ENCODE measurements at regions not wholly inside any gene's neighbourhood (a gene's known extent, or its start where the extent isn't known, plus 50 kb on each side); places are given as distances from the start of the nearest gene placed in this dataset.

DNA sequence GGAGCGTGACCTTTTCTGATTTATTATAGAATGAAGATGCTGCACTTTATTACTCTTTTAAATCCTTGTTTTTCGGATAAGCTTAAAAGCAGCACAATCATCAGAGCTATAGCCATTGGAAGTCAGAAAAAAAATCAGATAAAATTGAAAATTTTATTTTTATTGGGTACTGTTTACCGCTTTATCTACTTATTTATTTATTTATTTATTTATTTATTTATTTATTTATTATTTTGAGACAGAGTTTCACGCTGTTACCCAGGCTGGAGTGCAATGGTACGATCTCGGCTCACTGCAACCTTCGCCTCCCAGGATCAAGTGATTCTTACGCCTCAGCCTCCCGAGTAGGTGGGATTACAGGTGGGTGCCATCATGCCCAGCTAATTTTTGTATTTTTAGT, 83.1 kb upstream of the CHRM3 start:
- Mint-ChIP-seq H3K9me3 (no peaks in the 10 kb centered on the region), H3K4me1 (no peaks in the 10 kb centered on the region), H3K27me3 (no peaks in the 10 kb centered on the region), H3K4me3 (no peak overlapping the region), H3K27ac (no peak overlapping the region), H3K36me3 (no peaks in the 10 kb centered on the region)
- H3K27ac ChIP-seq (ENCODE audit: insufficient read depth, low read length, poor library complexity, severe bottlenecking): no peak overlapping the region
- DNase-seq (no peak), ATAC-seq (ENCODE audit: low read depth in 2 of 2) (no peak)
- no peaks in the 10 kb centered on the region for H3K36me3 ChIP-seq (ENCODE audit: control insufficient read depth, insufficient read depth, low read length)
- H3K4me1 ChIP-seq (ENCODE audit: control insufficient read depth, insufficient read depth, low read length, poor library complexity, severe bottlenecking): no peaks in the 10 kb centered on the region
- H3K4me3 ChIP-seq (ENCODE audit: low read depth, low read length): no peak overlapping the region
- no peaks in the 10 kb centered on the region for H3K9me3 ChIP-seq (ENCODE audit: control insufficient read depth in 2 of 2, low read length in 2 of 2)
- H3K27me3 ChIP-seq (ENCODE audit: control insufficient read depth, insufficient read depth, low read length): no peaks in the 10 kb centered on the region

DNA sequence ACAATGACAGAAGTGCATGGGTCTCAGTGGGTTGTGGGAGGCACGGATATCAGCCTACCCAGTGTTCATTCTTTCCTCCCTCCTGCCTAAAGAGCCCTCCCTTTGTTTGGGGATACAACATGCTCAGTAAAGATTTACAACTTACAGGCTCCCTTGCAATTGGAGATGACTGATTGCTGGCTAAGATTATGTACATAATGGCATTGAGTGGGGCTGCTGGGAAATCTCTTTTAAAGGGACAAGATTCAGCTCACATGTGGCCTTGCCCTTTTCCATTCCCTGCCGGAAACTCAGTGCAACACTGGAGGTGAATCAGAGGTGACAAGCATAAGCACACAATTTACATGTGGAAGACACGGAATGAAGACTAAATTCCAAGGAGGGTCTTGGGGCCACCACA, 83.7 kb upstream of the CHRM3 start:
- no peaks in the 10 kb centered on the region for H3K27me3 Mint-ChIP-seq
- no peak overlapping the region for H3K4me3 ChIP-seq (ENCODE audit: low read depth, low read length)
- H3K4me3 Mint-ChIP-seq: no peak overlapping the region
- no peaks in the 10 kb centered on the region for H3K27me3 ChIP-seq (ENCODE audit: control insufficient read depth, insufficient read depth, low read length)
- H3K27ac Mint-ChIP-seq: no peak overlapping the region
- H3K36me3 ChIP-seq (ENCODE audit: control insufficient read depth, insufficient read depth, low read length): no peaks in the 10 kb centered on the region
- no peak overlapping the region for H3K27ac ChIP-seq (ENCODE audit: insufficient read depth, low read length, poor library complexity, severe bottlenecking)
- ATAC-seq (ENCODE audit: low read depth in 2 of 2): no peak
- H3K4me1 ChIP-seq (ENCODE audit: control insufficient read depth, insufficient read depth, low read length, poor library complexity, severe bottlenecking): no peaks in the 10 kb centered on the region
- H3K4me1 Mint-ChIP-seq: no peaks in the 10 kb centered on the region
- no peak for DNase-seq
- H3K9me3 ChIP-seq (ENCODE audit: control insufficient read depth in 2 of 2, low read length in 2 of 2): no peaks in the 10 kb centered on the region
- H3K9me3 Mint-ChIP-seq: no peaks in the 10 kb centered on the region
- H3K36me3 Mint-ChIP-seq: no peaks in the 10 kb centered on the region

DNA sequence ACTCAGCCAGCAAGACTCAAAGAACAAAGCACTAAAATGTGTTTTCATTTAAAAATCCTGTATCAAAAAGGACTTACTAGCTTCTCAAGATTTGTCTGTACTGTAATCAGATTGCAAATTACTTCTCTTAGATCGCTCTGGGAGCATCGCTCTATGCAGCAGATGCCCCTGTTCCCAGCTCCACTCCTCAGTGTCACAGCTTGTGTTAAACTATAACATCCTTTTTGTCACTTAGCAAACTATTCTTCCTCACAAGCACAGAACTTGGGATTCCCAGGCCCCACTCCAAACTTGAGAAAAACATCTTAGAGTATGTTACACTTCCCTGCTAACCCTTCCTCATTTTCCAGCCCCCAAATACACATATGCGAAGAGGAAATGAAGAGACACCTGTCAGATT, 85.1 kb upstream of the CHRM3 start:
- Histone ChIP-seq H3K4me3 (ENCODE audit: low read depth, low read length) (no peak overlapping the region), H3K4me1 (ENCODE audit: control insufficient read depth, insufficient read depth, low read length, poor library complexity, severe bottlenecking) (no peaks in the 10 kb centered on the region), H3K36me3 (ENCODE audit: control insufficient read depth, insufficient read depth, low read length) (no peaks in the 10 kb centered on the region), H3K9me3 (ENCODE audit: control insufficient read depth in 2 of 2, low read length in 2 of 2) (no peaks in the 10 kb centered on the region), H3K27me3 (ENCODE audit: control insufficient read depth, insufficient read depth, low read length) (no peaks in the 10 kb centered on the region), H3K27ac (ENCODE audit: insufficient read depth, low read length, poor library complexity, severe bottlenecking) (no peak overlapping the region)
- Mint-ChIP-seq H3K9me3 (peaks cover 0 to 3% (median 0%) of the 10 kb centered on the region in 7 donors), H3K27ac (no peak overlapping the region), H3K36me3 (no peaks in the 10 kb centered on the region), H3K4me1 (no peaks in the 10 kb centered on the region), H3K27me3 (no peaks in the 10 kb centered on the region), H3K4me3 (no peak overlapping the region)
- no peak for ATAC-seq (ENCODE audit: low read depth in 2 of 2)
- no peak for DNase-seq

DNA sequence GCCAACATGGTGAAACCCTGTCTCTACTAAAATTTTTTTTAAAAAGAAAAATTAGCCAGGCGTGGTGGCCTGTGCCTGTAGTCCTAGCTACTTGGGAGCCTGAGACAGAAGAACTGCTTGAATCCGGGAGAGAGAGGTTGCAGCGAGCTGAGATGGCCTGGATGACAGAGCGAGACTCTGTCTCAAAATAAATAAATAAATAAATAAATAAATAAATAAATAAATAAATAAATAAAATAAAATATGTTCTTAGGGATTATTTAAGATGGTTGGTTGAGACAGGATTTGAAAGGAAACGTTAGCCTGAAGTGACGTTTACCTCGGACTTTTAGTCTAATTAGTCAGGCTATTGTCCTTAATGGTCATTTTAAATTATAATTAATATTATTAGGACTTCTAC, 88.5 kb upstream of the CHRM3 start:
- Histone ChIP-seq H3K27me3 (ENCODE audit: control insufficient read depth, insufficient read depth, low read length) (no peaks in the 10 kb centered on the region), H3K4me1 (ENCODE audit: control insufficient read depth, insufficient read depth, low read length, poor library complexity, severe bottlenecking) (no peaks in the 10 kb centered on the region), H3K36me3 (ENCODE audit: control insufficient read depth, insufficient read depth, low read length) (no peaks in the 10 kb centered on the region), H3K9me3 (ENCODE audit: control insufficient read depth in 2 of 2, low read length in 2 of 2) (no peaks in the 10 kb centered on the region), H3K4me3 (ENCODE audit: low read depth, low read length) (no peak overlapping the region), H3K27ac (ENCODE audit: insufficient read depth, low read length, poor library complexity, severe bottlenecking) (no peak overlapping the region)
- no peak overlapping the region for H3K4me3 Mint-ChIP-seq
- peaks cover 0 to 3% (median 0%) of the 10 kb centered on the region in 7 donors for H3K9me3 Mint-ChIP-seq
- H3K36me3 Mint-ChIP-seq: no peaks in the 10 kb centered on the region
- H3K27ac Mint-ChIP-seq: no peak overlapping the region
- H3K4me1 Mint-ChIP-seq: no peaks in the 10 kb centered on the region
- ATAC-seq (ENCODE audit: low read depth in 2 of 2) (no peak), DNase-seq (no peak)
- H3K27me3 Mint-ChIP-seq: no peaks in the 10 kb centered on the region

DNA sequence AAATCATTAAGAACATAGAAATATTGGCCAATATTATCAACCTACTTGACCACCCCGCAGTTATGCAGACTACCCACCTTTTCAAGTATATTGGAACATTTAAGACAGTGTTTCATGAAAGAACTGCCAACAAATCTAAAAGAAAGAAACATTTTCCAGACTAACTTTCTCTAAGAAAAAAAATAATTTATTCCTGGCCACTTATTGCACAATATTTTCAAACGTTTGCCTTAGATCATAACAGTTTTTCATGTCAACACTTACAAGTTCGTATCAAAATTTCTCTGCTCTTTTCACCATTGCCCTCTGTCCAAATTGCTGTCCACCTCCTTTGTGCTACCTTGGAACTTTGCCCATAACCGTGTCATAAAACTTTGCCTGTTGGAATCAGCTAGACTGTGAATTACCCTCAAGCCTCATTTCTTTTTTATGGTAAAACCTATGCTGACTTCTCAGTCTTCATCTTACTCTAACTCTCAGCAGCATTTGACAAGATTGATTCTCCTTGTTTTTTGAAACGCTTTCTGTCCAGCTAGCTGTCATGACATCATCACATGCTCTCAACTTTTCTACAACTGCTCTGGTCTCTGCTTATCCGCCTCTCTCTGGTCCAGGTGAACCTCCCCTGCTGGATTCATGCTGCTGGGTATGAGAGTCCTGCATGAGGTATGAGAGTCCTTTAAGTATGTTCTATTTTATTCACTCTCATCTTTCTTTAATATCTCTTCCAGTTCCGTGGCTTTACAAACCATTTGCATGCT, 92.8 kb upstream of the CHRM3 start:
- Histone ChIP-seq H3K4me1 (ENCODE audit: control insufficient read depth, insufficient read depth, low read length, poor library complexity, severe bottlenecking) (no peaks in the 10 kb centered on the region), H3K27ac (ENCODE audit: insufficient read depth, low read length, poor library complexity, severe bottlenecking) (no peak overlapping the region), H3K36me3 (ENCODE audit: control insufficient read depth, insufficient read depth, low read length) (no peaks in the 10 kb centered on the region), H3K4me3 (ENCODE audit: low read depth, low read length) (no peak overlapping the region), H3K9me3 (ENCODE audit: control insufficient read depth in 2 of 2, low read length in 2 of 2) (no peaks in the 10 kb centered on the region), H3K27me3 (ENCODE audit: control insufficient read depth, insufficient read depth, low read length) (no peaks in the 10 kb centered on the region)
- DNase-seq (no peak), ATAC-seq (ENCODE audit: low read depth in 2 of 2) (no peak)
- Mint-ChIP-seq H3K4me1 (no peaks in the 10 kb centered on the region), H3K9me3 (peaks cover 0 to 3% (median 0%) of the 10 kb centered on the region in 7 donors), H3K27ac (no peak overlapping the region), H3K36me3 (no peaks in the 10 kb centered on the region), H3K27me3 (no peaks in the 10 kb centered on the region), H3K4me3 (no peak overlapping the region)

DNA sequence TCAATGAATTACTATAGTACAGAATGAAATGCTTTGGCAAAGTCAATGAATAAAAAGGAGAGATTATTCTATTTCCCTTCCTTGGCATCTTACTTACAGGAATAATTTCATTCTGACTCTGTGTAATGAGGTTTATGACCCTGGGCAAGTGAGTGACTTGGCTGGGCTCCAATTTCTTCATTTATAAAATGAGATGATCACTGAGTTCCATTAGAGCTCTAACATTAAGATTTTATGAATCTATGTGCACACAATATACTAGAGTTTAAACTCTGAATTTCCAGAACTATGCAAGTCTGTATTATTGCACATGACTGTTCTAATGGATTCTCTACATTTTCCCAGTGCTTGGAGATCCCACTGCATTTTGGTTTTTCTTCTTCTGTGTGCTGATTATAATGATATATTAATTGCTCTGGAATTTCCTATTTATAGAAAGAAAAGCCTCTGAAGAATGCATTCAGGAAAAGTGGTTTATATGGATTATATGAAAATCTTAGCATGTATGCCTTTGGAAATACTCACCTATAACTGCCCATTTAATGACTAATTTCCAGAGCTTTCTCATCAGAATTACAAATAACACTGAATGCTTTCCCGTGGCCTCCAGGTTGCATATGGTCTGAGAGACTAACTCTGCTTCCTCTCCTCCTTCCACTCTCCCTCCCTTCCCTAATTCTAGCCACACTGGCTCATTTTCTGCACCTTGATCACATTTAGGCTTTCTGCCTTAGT, 97.4 kb upstream of the CHRM3 start:
- no peaks in the 10 kb centered on the region for H3K36me3 Mint-ChIP-seq

DNA sequence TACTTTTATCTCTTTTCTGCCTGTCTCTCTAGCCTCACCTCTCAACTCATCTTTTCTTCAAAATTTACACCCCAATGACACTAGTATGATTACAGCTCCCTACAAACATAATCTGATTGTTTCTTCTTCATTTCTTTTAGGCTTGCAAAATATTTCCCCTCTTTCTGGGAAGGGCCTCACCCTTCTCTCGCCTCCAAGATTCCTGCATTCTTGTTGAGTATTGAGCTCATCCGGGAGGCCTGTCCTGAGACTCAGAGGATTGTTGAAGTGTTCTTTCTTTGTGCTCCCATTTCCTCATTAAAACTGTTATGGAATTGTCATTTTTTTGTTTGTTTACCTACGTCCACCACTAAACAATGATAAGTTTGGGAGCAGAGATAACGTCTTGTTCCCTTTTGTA, 99.1 kb upstream of the CHRM3 start:
- Mint-ChIP-seq H3K27ac (no peak overlapping the region), H3K27me3 (no peaks in the 10 kb centered on the region), H3K36me3 (no peaks in the 10 kb centered on the region), H3K4me3 (no peak overlapping the region), H3K4me1 (no peaks in the 10 kb centered on the region), H3K9me3 (peaks cover 0 to 4% (median 0%) of the 10 kb centered on the region in 7 donors)
- Histone ChIP-seq H3K36me3 (ENCODE audit: control insufficient read depth, insufficient read depth, low read length) (no peaks in the 10 kb centered on the region), H3K27ac (ENCODE audit: insufficient read depth, low read length, poor library complexity, severe bottlenecking) (no peak overlapping the region), H3K4me3 (ENCODE audit: low read depth, low read length) (no peak overlapping the region), H3K4me1 (ENCODE audit: control insufficient read depth, insufficient read depth, low read length, poor library complexity, severe bottlenecking) (no peaks in the 10 kb centered on the region), H3K9me3 (ENCODE audit: control insufficient read depth in 2 of 2, low read length in 2 of 2) (no peaks in the 10 kb centered on the region), H3K27me3 (ENCODE audit: control insufficient read depth, insufficient read depth, low read length) (no peaks in the 10 kb centered on the region)
- DNase-seq (no peak), ATAC-seq (ENCODE audit: low read depth in 2 of 2) (no peak)

More for the DNA sequence above, 97.4 kb upstream of the CHRM3 start:
- no peaks in the 10 kb centered on the region for H3K4me1 Mint-ChIP-seq
- H3K27me3 ChIP-seq (ENCODE audit: control insufficient read depth, insufficient read depth, low read length): no peaks in the 10 kb centered on the region
- H3K4me1 ChIP-seq (ENCODE audit: control insufficient read depth, insufficient read depth, low read length, poor library complexity, severe bottlenecking): no peaks in the 10 kb centered on the region
- H3K36me3 ChIP-seq (ENCODE audit: control insufficient read depth, insufficient read depth, low read length): no peaks in the 10 kb centered on the region
- no peak for ATAC-seq (ENCODE audit: low read depth in 2 of 2)
- no peak overlapping the region for H3K27ac ChIP-seq (ENCODE audit: insufficient read depth, low read length, poor library complexity, severe bottlenecking)
- H3K27ac Mint-ChIP-seq: no peak overlapping the region
- DNase-seq: no peak
- H3K4me3 ChIP-seq (ENCODE audit: low read depth, low read length): no peak overlapping the region
- no peak overlapping the region for H3K4me3 Mint-ChIP-seq
- H3K27me3 Mint-ChIP-seq: no peaks in the 10 kb centered on the region
- no peaks in the 10 kb centered on the region for H3K9me3 ChIP-seq (ENCODE audit: control insufficient read depth in 2 of 2, low read length in 2 of 2)
- H3K9me3 Mint-ChIP-seq: peaks cover 0 to 4% (median 0%) of the 10 kb centered on the region in 7 donors

DNA sequence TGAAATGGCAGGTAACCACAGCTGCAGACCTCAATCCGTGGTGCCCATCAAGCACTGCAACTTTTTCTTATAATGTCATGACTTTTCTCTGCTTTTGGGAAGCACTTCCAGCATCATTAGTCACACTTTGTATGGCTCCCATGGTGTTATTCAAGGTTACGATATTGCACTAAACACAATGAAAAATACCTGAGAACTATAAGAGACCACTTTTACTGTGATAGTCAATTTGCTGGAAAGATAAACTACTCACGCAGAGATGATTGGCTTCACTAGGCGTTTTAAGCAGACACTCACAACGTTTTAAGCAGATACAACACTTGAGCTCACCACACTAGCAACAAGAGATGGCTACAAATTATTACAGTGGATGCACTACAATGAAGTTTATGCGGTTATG, 103.2 kb upstream of the CHRM3 start:
- Mint-ChIP-seq H3K9me3 (peaks cover 0 to 3% (median 0%) of the 10 kb centered on the region in 7 donors), H3K27ac (no peak overlapping the region), H3K27me3 (no peaks in the 10 kb centered on the region), H3K4me3 (no peak overlapping the region), H3K36me3 (no peaks in the 10 kb centered on the region), H3K4me1 (no peaks in the 10 kb centered on the region)
- ATAC-seq (ENCODE audit: low read depth in 2 of 2) (no peak), DNase-seq (no peak)
- Histone ChIP-seq H3K27me3 (ENCODE audit: control insufficient read depth, insufficient read depth, low read length) (no peaks in the 10 kb centered on the region), H3K27ac (ENCODE audit: insufficient read depth, low read length, poor library complexity, severe bottlenecking) (no peak overlapping the region), H3K9me3 (ENCODE audit: control insufficient read depth in 2 of 2, low read length in 2 of 2) (no peaks in the 10 kb centered on the region), H3K4me1 (ENCODE audit: control insufficient read depth, insufficient read depth, low read length, poor library complexity, severe bottlenecking) (no peaks in the 10 kb centered on the region), H3K4me3 (ENCODE audit: low read depth, low read length) (no peak overlapping the region), H3K36me3 (ENCODE audit: control insufficient read depth, insufficient read depth, low read length) (no peaks in the 10 kb centered on the region)

All from CD4-positive, CD25-positive, alpha-beta regulatory T cell (primary cell).